DND-41 (cell line): ENCODE measurements at regions not wholly inside any gene's neighbourhood (a gene's known extent, or its start where the extent isn't known, plus 50 kb on each side); places are given as distances from the start of the nearest gene placed in this dataset.

ENCODE experiments used
- CTCF ChIP-seq: IDR thresholded peaks from 2 replicates; pipeline ENCODE4 v1.5.1; 2012; ENCODE audit warnings: borderline replicate concordance, low read length, moderate library complexity, mild to moderate bottlenecking; ENCODE audit not compliant: poor library complexity, severe bottlenecking; ENCODE audit errors: extremely low read depth
- EZH2 ChIP-seq: IDR thresholded peaks from 3 replicates; pipeline ENCODE4 v1.6.1; 2012; ENCODE audit warnings: borderline replicate concordance, low read depth, mild to moderate bottlenecking, moderate library complexity, low read length, inconsistent platforms; ENCODE audit not compliant: severe bottlenecking

DNA sequence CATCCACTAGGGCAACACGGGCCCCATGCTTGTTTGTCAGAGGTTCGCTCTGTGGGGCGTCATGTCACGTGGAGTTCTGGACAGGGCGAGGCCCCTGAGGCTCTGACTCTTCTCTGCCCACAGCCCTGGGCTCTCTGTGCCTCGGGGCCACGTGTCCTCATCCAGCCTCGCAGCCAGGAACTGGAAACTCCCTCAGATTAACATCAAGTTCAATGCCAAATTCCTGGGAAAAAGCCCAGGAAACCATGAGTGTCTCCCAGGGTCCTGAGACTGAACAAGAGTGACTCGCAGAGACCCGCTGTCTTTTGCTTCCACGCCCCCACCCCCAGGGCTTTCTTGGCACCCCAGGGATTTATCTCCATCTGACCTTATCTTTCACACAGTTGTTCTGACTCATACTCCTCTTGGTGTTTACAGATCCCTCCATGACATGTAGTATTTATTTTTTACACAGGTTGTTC is 174.0 kb upstream of the PIEZO2 start:
- TF ChIP-seq CTCF (no peak), EZH2 (no peak)
